C4-2B (cell line): ENCODE measurements at regions not wholly inside any gene's neighbourhood (a gene's known extent, or its start where the extent isn't known, plus 50 kb on each side); places are given as distances from the start of the nearest gene placed in this dataset.

Experiments
- ZFX ChIP-seq: fragments of 450-650 bp; IDR thresholded peaks from 2 replicates; pipeline ENCODE4 v1.6.1; 2017
- TF ChIP-seq, protein P1 (sequence below): fragments of 450-650 bp; conservative IDR thresholded peaks from 2 replicates; pipeline ENCODE4 v1.5.1; 2017; ENCODE audit warnings: mild to moderate bottlenecking

DNA sequence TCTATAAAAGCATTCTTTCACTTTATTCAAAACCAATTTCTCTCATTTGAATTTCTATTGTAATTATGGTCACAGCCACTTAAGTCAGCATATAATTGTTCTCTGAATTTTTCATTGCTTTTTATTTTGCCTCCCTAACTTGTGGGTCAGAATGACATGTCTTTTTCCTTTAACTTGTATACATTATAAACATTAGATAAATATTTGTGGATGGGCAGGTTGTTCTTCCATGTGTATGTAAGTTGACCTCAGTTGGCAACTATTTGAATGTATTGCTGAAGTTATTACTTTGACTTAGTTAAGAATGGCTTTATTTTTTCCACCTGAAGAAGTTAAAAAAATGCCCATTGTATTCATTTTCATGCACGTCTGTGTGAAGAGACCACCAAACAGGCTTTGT, 83.0 kb upstream of the MAP3K7 start:
- TF ChIP-seq, protein P1, sequence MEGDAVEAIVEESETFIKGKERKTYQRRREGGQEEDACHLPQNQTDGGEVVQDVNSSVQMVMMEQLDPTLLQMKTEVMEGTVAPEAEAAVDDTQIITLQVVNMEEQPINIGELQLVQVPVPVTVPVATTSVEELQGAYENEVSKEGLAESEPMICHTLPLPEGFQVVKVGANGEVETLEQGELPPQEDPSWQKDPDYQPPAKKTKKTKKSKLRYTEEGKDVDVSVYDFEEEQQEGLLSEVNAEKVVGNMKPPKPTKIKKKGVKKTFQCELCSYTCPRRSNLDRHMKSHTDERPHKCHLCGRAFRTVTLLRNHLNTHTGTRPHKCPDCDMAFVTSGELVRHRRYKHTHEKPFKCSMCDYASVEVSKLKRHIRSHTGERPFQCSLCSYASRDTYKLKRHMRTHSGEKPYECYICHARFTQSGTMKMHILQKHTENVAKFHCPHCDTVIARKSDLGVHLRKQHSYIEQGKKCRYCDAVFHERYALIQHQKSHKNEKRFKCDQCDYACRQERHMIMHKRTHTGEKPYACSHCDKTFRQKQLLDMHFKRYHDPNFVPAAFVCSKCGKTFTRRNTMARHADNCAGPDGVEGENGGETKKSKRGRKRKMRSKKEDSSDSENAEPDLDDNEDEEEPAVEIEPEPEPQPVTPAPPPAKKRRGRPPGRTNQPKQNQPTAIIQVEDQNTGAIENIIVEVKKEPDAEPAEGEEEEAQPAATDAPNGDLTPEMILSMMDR = no peak
- TF ChIP-seq ZFX = no peak
